HG02588 (cell line): ENCODE measurements at regions not wholly inside any gene's neighbourhood (a gene's known extent, or its start where the extent isn't known, plus 50 kb on each side); places are given as distances from the start of the nearest gene placed in this dataset.
"Not testable (repeated sequence)": the region's sequence is repeated elsewhere in the genome, so short reads cannot be mapped to it uniquely, and the experiment has no call there.

Experiments used
- ATAC-seq: cut with Tn5 transposase; IDR thresholded peaks from one replicate; pipeline ENCODE4 v1.9.1; 2021; ENCODE audit warnings: mild to moderate bottlenecking, moderate library complexity; ENCODE audit not compliant: unreplicated experiment

GRCh38 chr4:159545556-159545955, 442.7 kb downstream of the RAPGEF2 start:
- no peak for ATAC-seq

GRCh38 chr4:159547645-159548308, 444.9 kb downstream of the RAPGEF2 start:
- no peak for ATAC-seq

GRCh38 chr4:159549098-159549518, 446.2 kb downstream of the RAPGEF2 start:
- no peak for ATAC-seq

GRCh38 chr4:159551281-159551680, 448.4 kb downstream of the RAPGEF2 start:
- ATAC-seq = no peak

GRCh38 chr4:159552979-159553768, 450.3 kb downstream of the RAPGEF2 start:
- ATAC-seq = no peak

- ATAC-seq = no peak
Observed at GRCh38 chr4:159555873-159556272, 453.0 kb downstream of the RAPGEF2 start.

GRCh38 chr4:159562366-159562765, 459.5 kb downstream of the RAPGEF2 start:
- ATAC-seq = no peak

GRCh38 chr4:159563257-159563656, 460.4 kb downstream of the RAPGEF2 start:
- ATAC-seq = no peak

GRCh38 chr4:159564615-159565014, 461.7 kb downstream of the RAPGEF2 start:
- no peak for ATAC-seq

- ATAC-seq = no peak
Observed at GRCh38 chr4:159566786-159567185, 463.9 kb downstream of the RAPGEF2 start.

GRCh38 chr4:159577241-159577640, 474.4 kb downstream of the RAPGEF2 start:
- no peak for ATAC-seq

- no peak for ATAC-seq
Observed at GRCh38 chr4:159582685-159583084, 479.8 kb downstream of the RAPGEF2 start.

GRCh38 chr4:159592898-159593556, 490.1 kb downstream of the RAPGEF2 start:
- no peak for ATAC-seq

- no peak for ATAC-seq
Observed at GRCh38 chr4:159593681-159594080, 490.8 kb downstream of the RAPGEF2 start.

GRCh38 chr4:159594576-159594975, 491.7 kb downstream of the RAPGEF2 start:
- no peak for ATAC-seq

- ATAC-seq = not testable (repeated sequence)
Observed at GRCh38 chr4:159595101-159595500, 492.2 kb downstream of the RAPGEF2 start.

- no peak for ATAC-seq
Observed at GRCh38 chr4:159598602-159599001, 495.7 kb downstream of the RAPGEF2 start.

GRCh38 chr4:159600061-159600460, 497.2 kb downstream of the RAPGEF2 start:
- no peak for ATAC-seq

GRCh38 chr4:159604781-159605180, 501.9 kb downstream of the RAPGEF2 start:
- ATAC-seq = no peak

- ATAC-seq = no peak
Observed at GRCh38 chr4:159606835-159607234, 504.0 kb downstream of the RAPGEF2 start.

- ATAC-seq = no peak
Observed at GRCh38 chr4:159607809-159608208, 504.9 kb downstream of the RAPGEF2 start.

GRCh38 chr4:159608436-159608835, 505.6 kb downstream of the RAPGEF2 start:
- no peak for ATAC-seq
